Left ventricle myocardium superior (tissue), 1 donor: ENCODE measurements at regions not wholly inside any gene's neighbourhood (a gene's known extent, or its start where the extent isn't known, plus 50 kb on each side); places are given as distances from the start of the nearest gene placed in this dataset.
A peak's percentile ranks its signal among the peaks of the same experiment; 100 is the strongest.
"Not testable (repeated sequence)": the region's sequence is repeated elsewhere in the genome, so short reads cannot be mapped to it uniquely, and the experiment has no call there.

Experiments
- ATAC-seq: fragments of 200-7000 bp; cut with Tn5 transposase; one replicate; pipeline ENCODE4 v1.9.1; 2020; ENCODE audit warnings: mild to moderate bottlenecking, moderate library complexity
- DNase-seq: peaks from one replicate; pipeline ENCODE4 v3.0.0-alpha.2; 2020
- intact Hi-C: fragments of 100-400 bp; cut with micrococcal nuclease; formaldehyde crosslinking; loops from one replicate; pipeline ENCODE4 v1.11.0; 2022
- donor health status: DM: no; HTN: yes; CAD: no; lungs with severe emphysema.

GRCh38 chr2:35441575-35441974 lies 914.0 kb upstream of the CRIM1 start:
- intact Hi-C loops, DNase-seq, ATAC-seq: not testable (repeated sequence)

GRCh38 chr2:35440308-35440707 lies 915.3 kb upstream of the CRIM1 start:
- DNase-seq, intact Hi-C loops, ATAC-seq: not testable (repeated sequence)

- DNase-seq, intact Hi-C loops, ATAC-seq: not testable (repeated sequence)
Observed at GRCh38 chr2:35436893-35437292, 918.7 kb upstream of the CRIM1 start.

DNA sequence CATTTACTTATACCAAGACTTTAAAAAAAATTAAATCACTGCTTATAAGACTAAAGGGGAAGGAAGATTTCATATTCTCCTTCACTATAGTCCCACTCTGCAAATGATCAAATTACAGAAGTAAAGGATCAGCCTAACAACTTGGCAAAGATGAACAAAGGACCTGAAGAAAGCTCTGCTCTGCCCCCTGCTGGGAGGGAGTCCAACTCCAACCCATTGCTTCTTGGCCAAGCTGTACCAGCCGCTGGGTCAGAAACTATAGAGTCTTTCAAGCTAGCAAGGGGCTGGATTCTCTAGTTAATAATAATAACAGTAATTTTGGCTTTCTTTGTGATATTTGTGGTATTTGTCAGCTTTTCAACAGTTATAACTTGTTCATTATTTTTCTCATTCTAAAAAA lies 927.0 kb upstream of the CRIM1 start:
- DNase-seq (peak; percentile 29), ATAC-seq (no peak)
- intact Hi-C loops = no loop called here

- DNase-seq (no peak), ATAC-seq (no peak)
- intact Hi-C loops = no loop called here
Observed at GRCh38 chr2:35421485-35421884, 934.1 kb upstream of the CRIM1 start.

GRCh38 chr2:35417293-35417692 lies 938.3 kb upstream of the CRIM1 start:
- intact Hi-C loops = loop anchor here (5.0 kb wide), 1 partner anchor 1740 kb away; no protein-coding TSS in a partner anchor
- ATAC-seq (no peak), DNase-seq (no peak)

GRCh38 chr2:35416391-35417140 lies 939.0 kb upstream of the CRIM1 start:
- intact Hi-C loops = loop anchor here (5.0 kb wide), 1 partner anchor 1739 kb away; no protein-coding TSS in a partner anchor
- no peak for ATAC-seq
- no peak for DNase-seq

DNA sequence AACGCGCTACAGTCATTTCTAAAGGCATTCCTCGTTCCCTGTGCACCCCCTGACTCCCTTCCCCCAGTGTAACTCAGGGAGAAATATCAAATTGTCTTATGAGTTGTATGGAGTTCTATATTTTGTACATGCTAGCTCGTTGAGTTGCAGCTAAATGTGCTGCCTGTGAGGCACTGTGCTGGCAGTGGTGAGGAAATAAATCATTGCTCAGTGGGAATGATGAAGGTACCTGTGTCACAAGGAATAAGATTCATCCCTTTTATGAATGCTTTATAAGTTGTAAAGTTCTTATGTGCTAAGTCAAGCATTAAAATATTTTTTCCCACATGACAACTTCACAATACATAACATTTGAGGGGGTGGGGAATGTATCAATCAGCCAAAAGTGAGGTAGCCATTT lies 939.6 kb upstream of the CRIM1 start:
- ATAC-seq (no peak), DNase-seq (no peak)
- intact Hi-C loops = loop anchor here (5.0 kb wide), 1 partner anchor 1739 kb away; no protein-coding TSS in a partner anchor

DNA sequence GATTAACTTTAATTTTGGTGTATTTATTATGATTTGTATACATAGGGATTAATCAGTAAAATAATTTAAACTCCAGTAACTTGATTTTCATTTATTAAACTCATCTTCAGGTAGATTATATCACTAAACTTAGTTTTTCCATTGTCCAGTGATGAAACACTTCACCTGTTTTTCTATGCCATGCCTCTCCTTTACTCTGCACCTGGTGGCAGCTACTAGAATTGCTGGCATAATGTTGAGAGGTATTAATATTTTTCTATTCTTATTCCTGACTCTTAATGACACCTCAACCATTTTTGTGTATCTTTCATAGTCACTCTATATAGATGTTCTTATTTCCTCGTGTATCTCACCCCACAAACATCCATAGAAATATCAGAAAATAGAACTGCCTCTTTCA lies 940.3 kb upstream of the CRIM1 start:
- ATAC-seq (no peak), DNase-seq (no peak)
- intact Hi-C loops = loop anchor here (5.0 kb wide), 1 partner anchor 1738 kb away; no protein-coding TSS in a partner anchor

GRCh38 chr2:35410431-35411061 lies 945.0 kb upstream of the CRIM1 start:
- ATAC-seq = no peak
- intact Hi-C loops = no loop called here
- peak; percentile 61 for DNase-seq

DNA sequence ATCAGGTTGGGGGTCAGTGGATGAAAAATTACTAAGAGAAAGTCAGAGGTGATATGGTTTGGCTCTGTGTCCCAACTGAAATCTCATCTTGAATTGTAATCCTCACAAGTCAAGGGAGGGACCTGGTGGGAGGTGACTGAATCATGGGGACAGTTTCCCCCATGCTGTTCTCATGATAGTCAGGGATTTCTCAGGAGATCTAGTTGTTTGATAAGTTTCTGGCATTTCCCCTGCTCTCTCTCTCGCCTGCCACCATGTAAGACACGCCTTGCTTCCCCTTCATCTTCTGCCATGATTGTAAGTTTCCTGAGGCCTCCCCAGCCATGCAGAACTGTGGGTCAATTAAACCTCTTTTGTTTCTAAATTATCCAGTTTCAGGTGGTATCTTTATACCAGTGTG lies 945.8 kb upstream of the CRIM1 start:
- intact Hi-C loops = loop anchor here (10.0 kb wide), 1 partner anchor 1315 kb away; no protein-coding TSS in a partner anchor
- no peak for DNase-seq

DNA sequence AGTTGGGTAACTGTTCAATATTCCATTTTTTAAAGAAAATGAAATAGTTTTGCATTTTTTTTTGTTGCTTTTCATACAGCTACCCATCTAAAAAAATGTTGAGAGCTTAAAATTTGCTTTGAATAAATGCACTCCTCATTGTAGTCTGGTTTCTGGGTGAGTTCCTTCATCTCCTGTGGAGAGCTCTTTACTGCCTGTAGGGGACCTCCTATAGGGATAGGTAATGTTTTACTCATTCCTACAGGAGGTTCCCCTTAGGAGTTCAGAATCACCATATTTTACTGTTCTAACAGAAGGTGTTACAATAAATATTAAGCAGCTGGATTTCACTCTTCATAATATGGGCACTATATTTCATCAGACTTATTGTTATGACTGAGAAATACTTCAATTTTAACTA lies 947.3 kb upstream of the CRIM1 start:
- no peak for ATAC-seq
- intact Hi-C loops = loop anchor here (10.0 kb wide), 1 partner anchor 1314 kb away; no protein-coding TSS in a partner anchor
- DNase-seq = no peak

More for the DNA sequence above, 945.8 kb upstream of the CRIM1 start:
- ATAC-seq = no peak

DNA sequence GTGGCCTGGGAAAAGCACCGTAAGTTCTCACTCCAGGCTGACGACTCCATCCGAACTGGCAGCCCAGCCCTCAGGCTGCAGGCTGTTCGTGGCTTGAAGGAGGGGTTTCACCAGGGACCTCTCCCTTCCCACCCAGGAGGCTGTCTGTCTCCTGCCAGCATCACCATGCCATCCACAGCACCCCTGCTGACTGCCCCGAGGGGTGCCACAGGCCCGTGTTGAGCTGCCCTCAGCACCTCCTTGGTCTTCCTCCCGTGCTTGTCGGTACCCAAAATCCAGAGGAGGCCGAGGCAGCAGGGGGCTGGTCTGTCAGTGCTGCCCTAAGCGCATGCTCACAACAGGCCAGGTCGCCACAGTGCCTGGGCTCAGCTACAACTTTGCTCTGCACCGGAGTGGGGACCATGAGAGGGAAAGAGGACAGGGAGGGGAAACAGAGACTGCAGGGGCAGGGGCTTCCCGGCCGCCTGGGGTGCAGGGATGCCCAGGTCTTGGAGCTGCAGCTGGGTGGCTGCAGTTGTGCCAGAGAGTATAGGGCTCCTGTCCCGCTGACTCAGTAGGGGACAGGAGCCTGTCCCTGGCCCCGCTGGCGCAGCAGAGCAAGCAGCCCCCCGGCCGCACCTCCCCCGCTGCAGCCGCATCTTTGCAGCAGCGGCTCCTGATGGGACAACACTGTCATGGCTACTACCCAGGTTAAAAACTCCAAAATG lies 963.7 kb upstream of the CRIM1 start:
- intact Hi-C loops = no loop called here
- no peak for ATAC-seq
- DNase-seq = no peak

GRCh38 chr2:35378791-35379190 lies 976.8 kb upstream of the CRIM1 start:
- ATAC-seq (no peak), DNase-seq (no peak)
- intact Hi-C loops = no loop called here

- DNase-seq (no peak), ATAC-seq (no peak)
- intact Hi-C loops = no loop called here
Observed at GRCh38 chr2:35374845-35375244, 980.7 kb upstream of the CRIM1 start.

- DNase-seq = no peak
- intact Hi-C loops = no loop called here
- ATAC-seq = no peak
Observed at GRCh38 chr2:35365859-35366258, 989.7 kb upstream of the CRIM1 start.

DNA sequence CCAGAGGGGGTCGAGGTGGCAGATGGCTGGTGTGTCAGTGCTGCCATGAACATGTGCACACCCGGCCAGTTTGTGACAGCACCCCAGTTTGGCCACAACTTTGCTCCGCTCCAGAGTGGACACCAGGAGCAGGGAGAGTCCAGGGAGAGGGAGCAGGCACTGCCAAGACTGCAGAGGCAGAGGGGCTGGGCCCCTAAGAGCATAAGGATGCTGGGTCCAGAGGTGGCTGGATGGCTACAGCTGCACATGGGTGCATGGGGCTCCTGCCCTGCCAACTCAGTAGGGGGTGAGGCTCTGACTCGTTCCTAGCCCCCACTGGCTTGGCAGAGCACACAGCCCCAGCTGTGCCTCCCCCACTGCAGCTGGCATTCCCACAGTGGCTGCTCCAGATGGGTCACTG lies 999.2 kb upstream of the CRIM1 start:
- intact Hi-C loops = no loop called here
- ATAC-seq (no peak), DNase-seq (no peak)

DNA sequence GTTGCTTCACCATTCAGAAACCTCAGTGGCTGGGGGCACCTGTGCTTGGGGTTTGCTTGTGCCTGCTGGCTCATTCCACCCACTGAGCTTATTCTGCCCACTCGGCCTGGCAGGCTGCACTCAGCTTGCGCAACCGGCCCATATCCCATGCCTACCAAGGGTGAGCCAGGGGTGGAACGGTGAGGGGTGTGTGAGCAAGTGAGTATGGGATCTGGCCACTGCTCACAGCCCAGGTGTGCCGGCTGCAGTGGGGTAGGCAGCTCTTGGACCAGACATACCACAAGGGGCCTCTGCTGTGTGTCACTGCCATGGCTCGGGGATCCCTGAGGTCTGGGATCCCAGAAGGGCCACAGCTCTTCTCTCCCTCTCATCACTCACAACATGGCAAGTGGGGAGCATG lies 1000.5 kb upstream of the CRIM1 start:
- DNase-seq (no peak), ATAC-seq (no peak)
- intact Hi-C loops = no loop called here

GRCh38 chr2:35347561-35347960 lies 1008.0 kb upstream of the CRIM1 start:
- ATAC-seq (no peak), DNase-seq (no peak)
- intact Hi-C loops = no loop called here

DNA sequence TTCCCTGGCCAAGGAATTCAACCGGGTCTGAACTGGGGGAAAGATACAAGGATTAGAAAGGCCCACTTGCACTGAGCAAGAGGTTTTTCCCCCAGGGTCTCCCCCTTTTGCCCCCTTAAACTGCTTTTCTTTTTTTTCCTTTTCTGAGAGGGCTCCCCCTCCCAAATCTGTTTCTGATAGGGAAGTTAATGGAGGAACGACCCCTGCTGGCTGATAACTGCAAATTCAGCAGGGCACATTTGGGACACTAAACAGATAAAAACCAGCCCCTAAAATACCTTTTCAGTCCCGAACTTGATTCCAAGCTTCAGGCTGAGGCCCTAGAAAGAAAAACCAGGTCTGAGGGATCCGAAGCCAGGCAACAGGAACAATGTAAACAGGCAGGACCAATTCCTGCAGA lies 1012.4 kb upstream of the CRIM1 start:
- DNase-seq (no peak), ATAC-seq (no peak)
- intact Hi-C loops = no loop called here
